Neural cell (in vitro differentiated cells): ENCODE measurements at regions not wholly inside any gene's neighbourhood (a gene's known extent, or its start where the extent isn't known, plus 50 kb on each side); places are given as distances from the start of the nearest gene placed in this dataset.

Source experiments
- CTCF ChIP-seq: fragments of 450-650 bp; IDR thresholded peaks from 2 replicates; pipeline ENCODE4 v1.5.1; 2014; ENCODE audit warnings: antibody characterized with exemption, mild to moderate bottlenecking, moderate library complexity; ENCODE audit not compliant: poor library complexity, severe bottlenecking
- EP300 ChIP-seq: fragments of 450-650 bp; conservative IDR thresholded peaks from 2 replicates; pipeline ENCODE4 v1.6.1; 2014; ENCODE audit warnings: antibody characterized with exemption, mild to moderate bottlenecking, moderate library complexity; ENCODE audit not compliant: poor library complexity, severe bottlenecking
- EZH2 ChIP-seq: fragments of 200-600, 300-800 bp; shearing (Covaris generic), sonication (generic); IDR thresholded peaks from 2 replicates; pipeline ENCODE4 v1.6.1; 2014; ENCODE audit warnings: antibody characterized with exemption, low read length, borderline replicate concordance, mild to moderate bottlenecking; ENCODE audit not compliant: insufficient read depth, poor library complexity, severe bottlenecking
- MXI1 ChIP-seq: fragments of 450-650 bp; conservative IDR thresholded peaks from 2 replicates; pipeline ENCODE4 v1.6.1; 2014; ENCODE audit warnings: antibody characterized with exemption, mild to moderate bottlenecking; ENCODE audit not compliant: poor library complexity, severe bottlenecking
- POLR2AphosphoS5 ChIP-seq: IDR thresholded peaks from 2 replicates; pipeline ENCODE4 v1.6.1; 2012
- RAD21 ChIP-seq: fragments of 450-650 bp; conservative IDR thresholded peaks from 2 replicates; pipeline ENCODE4 v1.6.1; 2014; ENCODE audit warnings: antibody characterized with exemption, mild to moderate bottlenecking, moderate library complexity
- REST ChIP-seq: IDR thresholded peaks from 2 replicates; pipeline ENCODE4 v1.6.1; 2012; ENCODE audit warnings: borderline replicate concordance
- SMC3 ChIP-seq: fragments of 450-650 bp; conservative IDR thresholded peaks from 2 replicates; pipeline ENCODE4 v1.6.1; 2014; ENCODE audit warnings: antibody characterized with exemption, mild to moderate bottlenecking, moderate library complexity; ENCODE audit not compliant: poor library complexity
- TAF1 ChIP-seq: IDR thresholded peaks from 2 replicates; pipeline ENCODE4 v1.6.1; 2012; ENCODE audit warnings: low read depth

- TF ChIP-seq EP300 (no peak), CTCF (no peak), RAD21 (no peak), EZH2 (no peak), TAF1 (no peak), POLR2AphosphoS5 (no peak), REST (no peak), SMC3 (no peak), MXI1 (no peak)
These were observed 1399.8 kb upstream of the SLC10A2 start for GRCh38 chr13:104466016-104466415.
